Right ventricle myocardium inferior (tissue), 1 donor: ENCODE measurements at regions not wholly inside any gene's neighbourhood (a gene's known extent, or its start where the extent isn't known, plus 50 kb on each side); places are given as distances from the start of the nearest gene placed in this dataset.
"Not testable (repeated sequence)": the region's sequence is repeated elsewhere in the genome, so short reads cannot be mapped to it uniquely, and the experiment has no call there.

Experiments
- ATAC-seq: fragments of 200-7000 bp; cut with Tn5 transposase; one replicate; pipeline ENCODE4 v1.9.1; 2020; ENCODE audit warnings: mild to moderate bottlenecking, moderate library complexity
- DNase-seq: peaks from one replicate; pipeline ENCODE4 v3.0.0; 2021; ENCODE audit errors: missing footprints
- intact Hi-C: fragments of 100-400 bp; cut with DNase I; formaldehyde crosslinking; loops from one replicate; pipeline ENCODE4 v1.11.0; 2022
- donor health status: DM: no; HTN: yes; CAD: no; lungs with severe emphysema.

DNA sequence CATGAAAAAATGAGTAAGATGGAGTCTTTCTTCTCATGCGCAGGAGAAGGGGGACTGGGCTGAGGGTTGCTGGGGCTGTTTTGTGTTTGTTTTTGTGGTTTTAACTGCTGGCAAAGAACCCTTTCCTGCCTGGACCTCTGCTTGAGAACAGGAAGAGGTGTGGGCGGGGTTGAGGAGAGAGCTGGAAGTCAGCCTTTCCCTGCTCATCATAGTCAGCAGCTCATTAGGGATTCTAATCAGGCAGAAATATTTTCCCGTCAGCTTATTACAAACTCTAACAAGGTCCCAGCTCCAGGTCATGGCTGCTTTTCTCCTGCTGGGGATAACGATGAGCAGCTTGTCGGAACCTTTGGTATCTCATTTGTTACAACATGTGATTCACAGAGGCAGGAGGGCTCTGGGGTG is 185.0 kb upstream of the NRXN3 start:
- intact Hi-C loops, result no loop called here
- no peak for DNase-seq
- ATAC-seq, result no peak

GRCh38 chr14:77986773-77987172 is 183.4 kb upstream of the NRXN3 start:
- intact Hi-C loops, result no loop called here
- ATAC-seq (no peak), DNase-seq (no peak)

DNA sequence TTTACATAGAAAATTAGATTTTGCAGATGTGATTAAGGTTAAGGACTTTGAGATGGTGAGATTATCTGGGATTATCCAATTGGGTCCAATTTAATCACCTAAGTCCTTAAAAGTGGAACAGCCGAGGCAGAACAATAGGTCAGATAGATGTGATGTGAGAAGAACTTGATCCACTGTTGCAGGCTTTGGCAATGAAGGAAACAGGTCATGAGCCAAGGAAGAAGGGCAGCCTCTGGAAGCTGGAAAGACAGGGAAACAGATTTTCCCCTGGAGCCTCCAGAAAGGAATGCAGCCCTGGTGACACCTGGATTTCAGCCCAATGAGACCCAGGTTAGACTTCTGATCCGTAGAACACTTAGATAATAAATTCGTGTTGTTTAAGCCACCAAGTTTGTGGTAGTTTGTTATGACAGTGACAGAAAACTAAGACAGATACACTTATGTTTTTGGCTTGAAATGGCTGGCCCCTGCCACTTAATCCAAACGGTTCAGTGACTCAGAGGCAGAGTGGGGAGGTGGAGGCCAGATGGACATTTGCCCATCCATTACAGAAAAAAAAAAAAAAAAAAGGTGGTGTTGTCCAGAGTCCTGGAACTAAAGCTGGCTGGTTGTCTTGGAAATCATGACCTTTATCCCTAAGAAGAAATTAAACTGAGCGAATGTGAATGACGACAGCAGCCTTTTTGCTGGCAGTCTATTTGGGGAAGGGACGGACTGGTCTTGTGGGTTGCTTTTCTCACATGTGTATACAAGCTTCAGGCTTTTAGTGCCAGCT is 181.9 kb upstream of the NRXN3 start:
- intact Hi-C loops, result no loop called here
- peak; percentile 62 for ATAC-seq

DNA sequence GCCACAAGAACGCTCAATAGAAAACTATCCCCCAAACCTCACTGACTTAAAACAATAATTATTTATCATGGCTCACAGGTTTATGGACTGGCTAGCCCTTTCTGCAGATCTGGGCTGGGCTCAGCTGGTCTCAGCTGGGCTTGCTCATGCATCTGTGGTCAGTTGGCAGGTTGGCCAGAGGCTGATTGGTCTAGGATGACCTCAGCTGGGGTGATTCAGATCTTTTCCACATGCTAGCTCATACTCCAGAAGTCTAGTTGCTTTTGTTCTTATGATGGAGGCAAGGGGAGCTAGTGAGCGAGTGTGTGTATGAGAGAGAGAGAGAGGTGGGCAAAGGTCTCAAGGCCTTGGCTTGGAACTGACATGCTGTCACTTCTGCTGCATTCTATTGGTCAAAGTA is 181.2 kb upstream of the NRXN3 start:
- intact Hi-C loops, result no loop called here
- ATAC-seq, result peak; percentile 80
- DNase-seq, result no peak

More for the DNA sequence above, 181.9 kb upstream of the NRXN3 start:
- no peak for DNase-seq

- peak; percentile 62 for ATAC-seq
- intact Hi-C loops, result no loop called here
- DNase-seq, result no peak
Measured at GRCh38 chr14:77989441-77989991, 180.7 kb upstream of the NRXN3 start.

DNA sequence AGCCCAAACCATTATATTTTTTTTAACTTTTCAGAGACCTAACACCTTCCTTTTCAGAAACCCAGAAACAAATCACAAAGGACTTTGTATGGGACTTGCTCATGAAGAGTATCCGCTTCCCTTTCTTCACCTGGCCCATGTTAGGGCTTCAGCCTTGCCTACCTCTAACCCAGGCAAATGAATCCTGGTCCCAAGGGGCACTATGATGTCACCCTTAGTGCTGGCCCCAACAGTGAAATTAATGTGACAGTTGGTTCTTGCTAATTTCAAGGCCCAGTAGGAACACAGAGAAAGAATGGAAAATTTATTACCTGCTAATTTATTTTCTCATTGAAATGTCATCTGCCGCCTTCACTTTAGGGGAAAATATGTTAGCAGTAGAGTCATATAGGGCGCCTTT is 179.8 kb upstream of the NRXN3 start:
- no peak for ATAC-seq
- DNase-seq, result no peak
- intact Hi-C loops, result loop anchor here (5.0 kb wide), 1 partner anchor 128 kb away; no protein-coding TSS in a partner anchor

GRCh38 chr14:77991128-77991772 is 178.9 kb upstream of the NRXN3 start:
- ATAC-seq, result no peak
- intact Hi-C loops, result loop anchor here (5.0 kb wide), 1 partner anchor 129 kb away; no protein-coding TSS in a partner anchor
- DNase-seq, result no peak

DNA sequence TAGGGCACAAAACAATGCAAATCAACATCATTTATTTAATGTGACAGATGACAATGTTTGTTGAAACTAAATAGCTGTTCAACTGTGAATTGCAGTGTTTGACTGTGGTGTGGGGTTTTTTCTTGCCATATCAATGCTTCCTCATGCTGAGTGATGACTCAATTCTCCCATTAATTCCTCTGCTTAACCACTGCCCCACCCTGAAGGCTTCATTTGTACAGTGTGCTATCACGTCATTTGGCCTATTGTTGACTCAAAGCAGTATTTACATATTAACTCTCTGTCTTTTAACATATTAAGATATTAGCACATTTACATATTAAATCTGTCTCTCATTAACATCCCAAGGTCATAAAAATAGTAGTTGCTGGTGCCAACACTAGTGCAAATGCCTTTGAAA is 164.8 kb upstream of the NRXN3 start:
- intact Hi-C loops, result no loop called here
- DNase-seq (no peak), ATAC-seq (no peak)

DNA sequence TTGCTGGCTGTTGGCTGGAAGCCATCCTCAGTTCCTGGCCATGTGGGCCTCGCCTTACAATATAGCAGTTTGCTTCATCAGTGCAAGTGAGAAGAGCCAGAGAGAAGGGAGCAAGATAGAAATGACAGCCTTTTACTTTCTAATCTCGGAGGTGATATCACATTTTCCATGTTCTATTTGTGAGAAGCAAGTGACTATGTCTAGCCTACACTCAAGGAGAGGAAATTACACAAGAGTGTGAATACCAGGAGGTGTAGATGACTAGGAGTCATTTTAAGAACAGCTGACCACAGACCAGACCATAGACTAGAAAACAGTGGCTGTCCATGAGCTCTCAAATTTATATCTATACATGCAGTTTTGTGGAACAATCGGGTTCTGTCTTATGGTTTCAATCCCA is 163.0 kb upstream of the NRXN3 start:
- DNase-seq (no peak), ATAC-seq (no peak)
- intact Hi-C loops, result no loop called here

GRCh38 chr14:78010688-78011087 is 159.5 kb upstream of the NRXN3 start:
- no peak for ATAC-seq
- intact Hi-C loops, result no loop called here
- no peak for DNase-seq

DNA sequence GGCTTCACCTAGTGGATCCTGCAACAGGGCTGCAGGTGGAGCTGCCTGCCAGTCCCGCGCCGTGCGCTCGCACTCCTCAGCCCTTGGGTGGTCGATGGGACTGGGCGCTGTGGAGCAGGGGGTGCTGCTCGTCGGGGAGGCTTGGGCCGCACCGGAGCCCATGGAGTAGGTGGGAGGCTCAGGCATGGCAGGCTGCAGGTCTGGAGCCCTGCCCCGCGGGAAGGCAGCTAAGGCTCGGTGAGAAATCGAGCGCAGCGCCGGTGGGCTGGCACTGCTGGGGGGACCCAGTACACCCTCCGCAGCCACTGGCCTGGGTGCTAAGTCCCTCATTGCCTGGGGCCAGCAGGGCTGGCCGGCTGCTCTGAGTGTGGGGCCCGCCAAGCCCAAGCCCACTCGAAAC is 156.3 kb upstream of the NRXN3 start:
- DNase-seq, intact Hi-C loops, ATAC-seq: not testable (repeated sequence)

DNA sequence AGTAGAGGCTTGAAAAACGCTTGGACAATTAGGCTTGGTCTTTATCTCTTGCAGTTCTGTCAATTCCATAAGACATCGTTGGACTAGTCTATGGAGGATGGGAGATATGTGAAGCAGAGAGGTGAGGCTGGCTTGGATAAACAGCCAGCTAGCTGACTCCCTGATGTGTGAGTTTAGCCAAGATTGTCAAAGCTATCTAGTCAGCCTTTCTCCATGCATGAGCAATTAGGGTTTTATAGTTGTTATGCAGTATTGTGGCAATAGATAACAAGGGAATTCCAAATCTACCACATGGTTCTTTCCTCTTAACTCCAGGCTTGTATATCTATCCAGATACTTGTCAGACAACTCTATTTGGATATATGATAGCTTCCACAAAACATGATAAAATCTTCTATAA is 153.6 kb upstream of the NRXN3 start:
- DNase-seq, result no peak
- intact Hi-C loops, result no loop called here
- no peak for ATAC-seq

DNA sequence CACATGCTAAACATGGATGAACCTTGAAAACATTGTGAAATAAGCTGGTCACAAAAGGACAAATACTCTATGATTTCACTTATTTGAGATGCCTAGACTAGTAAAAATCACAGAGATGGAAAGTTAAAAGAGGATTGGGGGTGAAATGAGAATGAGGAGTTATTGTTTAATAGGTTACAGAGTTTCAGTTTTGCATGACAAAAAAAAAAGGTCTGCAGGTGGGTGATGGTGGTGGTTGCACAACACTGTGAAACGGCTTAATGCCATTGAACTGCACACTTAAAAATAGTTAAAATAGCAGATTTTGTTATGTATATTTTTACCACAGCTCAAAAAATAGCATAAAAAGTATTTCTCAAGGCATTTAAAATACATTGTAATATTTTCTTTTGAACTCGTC is 151.9 kb upstream of the NRXN3 start:
- ATAC-seq (no peak), DNase-seq (no peak)
- intact Hi-C loops, result no loop called here

GRCh38 chr14:78022059-78022458 is 148.1 kb upstream of the NRXN3 start:
- intact Hi-C loops, result loop anchor here (10.0 kb wide), 2 partner anchors 543 to 573 kb away; no protein-coding TSS in a partner anchor
- ATAC-seq, result no peak

GRCh38 chr14:78023112-78023511 is 147.1 kb upstream of the NRXN3 start:
- no peak for DNase-seq
- intact Hi-C loops, result loop anchor here (10.0 kb wide), 2 partner anchors 542 to 572 kb away; no protein-coding TSS in a partner anchor
- no peak for ATAC-seq

More at GRCh38 chr14:78022059-78022458, 148.1 kb upstream of the NRXN3 start:
- no peak for DNase-seq

DNA sequence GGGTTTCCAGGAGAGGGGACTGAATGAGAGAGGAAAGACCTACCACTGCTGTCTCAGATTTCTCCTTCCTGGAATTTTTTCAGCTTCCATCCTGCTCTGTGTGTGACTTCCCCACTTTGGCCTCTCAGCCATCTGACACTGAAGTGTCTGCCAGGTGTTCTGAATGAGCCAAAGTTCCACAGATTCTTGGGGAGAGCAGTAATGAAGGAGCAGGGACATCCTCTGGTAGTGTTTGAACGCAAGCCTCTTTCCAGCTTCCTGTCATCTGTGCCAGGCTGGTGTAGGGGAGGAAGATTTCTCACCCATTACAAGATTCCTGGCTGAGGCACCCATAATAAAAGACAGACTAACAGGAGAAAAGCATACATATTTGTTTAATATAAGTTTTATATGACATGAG is 141.7 kb upstream of the NRXN3 start:
- DNase-seq (no peak), ATAC-seq (no peak)
- intact Hi-C loops, result loop anchor here (10.0 kb wide), 2 partner anchors 536 to 566 kb away; no protein-coding TSS in a partner anchor

GRCh38 chr14:78029601-78030372 is 140.4 kb upstream of the NRXN3 start:
- DNase-seq (no peak), ATAC-seq (no peak)
- intact Hi-C loops, result loop anchor here (10.0 kb wide), 2 partner anchors 535 to 565 kb away; no protein-coding TSS in a partner anchor

DNA sequence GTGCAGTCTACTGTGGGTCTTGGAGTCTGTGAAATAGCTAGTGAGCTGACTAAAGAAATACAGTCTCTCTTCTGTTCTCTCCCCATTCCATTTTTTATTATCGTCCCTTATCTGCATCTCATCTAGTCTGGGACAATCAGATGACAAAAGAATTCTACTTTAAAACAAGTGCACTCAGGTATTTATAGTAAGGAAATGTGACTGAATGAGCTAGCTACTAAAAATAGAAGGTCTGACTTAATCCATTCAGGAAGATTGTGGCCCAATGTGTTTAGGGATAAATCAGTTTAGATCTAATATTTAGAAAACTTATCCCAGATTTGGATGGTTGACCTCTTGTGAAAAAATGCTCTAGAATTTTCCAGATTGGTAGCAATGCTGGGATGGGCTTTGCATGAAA is 126.8 kb upstream of the NRXN3 start:
- intact Hi-C loops, result no loop called here
- DNase-seq, result no peak

GRCh38 chr14:78048120-78048519 is 122.1 kb upstream of the NRXN3 start:
- ATAC-seq (no peak), DNase-seq (no peak)
- intact Hi-C loops, result no loop called here

More for the DNA sequence above, 126.8 kb upstream of the NRXN3 start:
- no peak for ATAC-seq
